Lung (tissue), 11 donors: ENCODE measurements at regions not wholly inside any gene's neighbourhood (a gene's known extent, or its start where the extent isn't known, plus 50 kb on each side); places are given as distances from the start of the nearest gene placed in this dataset.

ENCODE experiments used
- ATAC-seq: fragments of 200-7000 bp; cut with Tn5 transposase; one replicate; pipeline ENCODE4 v1.9.1; 2020; ENCODE audit warnings: moderate number of reproducible peaks; ENCODE audit not compliant: insufficient read depth, low FRiP score
- DNase-seq, 3 donors: peaks; one replicate each; pipeline ENCODE4 v3.0.0-alpha.2; 2013 to 2017
- H3K27ac ChIP-seq, 2 donors: one replicate each; pipeline ENCODE4 v1.5.1; 2013; ENCODE audit warnings: mild to moderate bottlenecking in 2 of 2, moderate library complexity in 2 of 2, control low read depth in 1 of 2, inconsistent platforms in 1 of 2, low read depth in 1 of 2, low read length in 1 of 2
- H3K27me3 ChIP-seq, 3 donors: one replicate each; pipeline ENCODE4 v1.5.1; 2013; ENCODE audit warnings: low read length in 2 of 3; ENCODE audit not compliant: control insufficient read depth in 3 of 3, insufficient read depth in 3 of 3
- H3K36me3 ChIP-seq, 4 donors: one replicate each; pipeline ENCODE4 v1.5.1; 2013; ENCODE audit warnings: low read length in 4 of 4, mild to moderate bottlenecking in 1 of 4, moderate library complexity in 1 of 4; ENCODE audit not compliant: control insufficient read depth in 4 of 4, insufficient read depth in 4 of 4
- H3K4me1 ChIP-seq, 5 donors: one replicate each; pipeline ENCODE4 v1.5.1; 2013; ENCODE audit warnings: low read length in 5 of 5, mild to moderate bottlenecking in 2 of 5, moderate library complexity in 1 of 5; ENCODE audit not compliant: control insufficient read depth in 5 of 5, insufficient read depth in 5 of 5
- H3K4me3 ChIP-seq: one replicate; pipeline ENCODE4 v1.5.1; 2013; ENCODE audit warnings: mild to moderate bottlenecking, control low read depth, moderate library complexity
- H3K9ac ChIP-seq, 2 donors: one replicate each; pipeline ENCODE4 v1.5.1; 2013; ENCODE audit warnings: low read length in 2 of 2, control low read depth in 1 of 2; ENCODE audit not compliant: insufficient read depth in 1 of 2
- H3K9me3 ChIP-seq, 4 donors: one replicate each; pipeline ENCODE4 v1.5.1; 2013; ENCODE audit warnings: low read length in 3 of 4, mild to moderate bottlenecking in 1 of 4, moderate library complexity in 1 of 4; ENCODE audit not compliant: control insufficient read depth in 4 of 4, insufficient read depth in 3 of 4
- CTCF ChIP-seq: IDR thresholded peaks from 2 replicates; pipeline ENCODE4 v1.5.1; 2012; ENCODE audit warnings: mild to moderate bottlenecking; ENCODE audit errors: control extremely low read depth, extremely low read depth
- WGBS, 2 donors: extraction: QIAGEN DNeasy Blood & Tissue Kit; methylation state at CpG; one replicate each; pipeline ENCODE4 v1.1.7; 2013; 5-methylcytosine and 5-hydroxymethylcytosine counted together
- donor health status: control.
- donor health status: control.
- donor health status: Bipolar disorder and iron deficiency.
- donor health status: healthy.
- donor health status: DM: yes; HTN: yes; CAD: no.

- Histone ChIP-seq H3K27me3 (no peaks in the 10 kb centered on the region), H3K9me3 (no peaks in the 10 kb centered on the region), H3K27ac (no peak overlapping the region), H3K9ac (no peak overlapping the region), H3K4me3 (no peak overlapping the region), H3K36me3 (no peaks in the 10 kb centered on the region), H3K4me1 (no peaks in the 10 kb centered on the region)
- ATAC-seq, result no peak
- no peak for TF ChIP-seq CTCF
- DNase-seq, result no peak
Measured at GRCh38 chr6:72457738-72458137, 164.1 kb upstream of the KCNQ5 start.

GRCh38 chr6:72458521-72458920 is 163.3 kb upstream of the KCNQ5 start:
- no peaks in the 10 kb centered on the region for H3K4me1 ChIP-seq
- no peak overlapping the region for H3K9ac ChIP-seq
- H3K4me3 ChIP-seq, result no peak overlapping the region
- no peaks in the 10 kb centered on the region for H3K36me3 ChIP-seq
- H3K9me3 ChIP-seq, result no peaks in the 10 kb centered on the region
- no peak for DNase-seq
- ATAC-seq, result no peak
- 93% methylated on average over 2 of the region's 2 CpGs for WGBS, 2 donors
- no peak overlapping the region for H3K27ac ChIP-seq
- no peaks in the 10 kb centered on the region for H3K27me3 ChIP-seq
- no peak for TF ChIP-seq CTCF

- no peak for TF ChIP-seq CTCF
- WGBS, 2 donors, result 50 to 52% methylated on average over 1 of the region's 1 CpG
- Histone ChIP-seq H3K9me3 (no peaks in the 10 kb centered on the region), H3K9ac (no peak overlapping the region), H3K36me3 (no peaks in the 10 kb centered on the region), H3K27ac (no peak overlapping the region), H3K4me1 (no peaks in the 10 kb centered on the region), H3K27me3 (no peaks in the 10 kb centered on the region), H3K4me3 (no peak overlapping the region)
- ATAC-seq (no peak), DNase-seq (no peak)
Measured at GRCh38 chr6:72461144-72461543, 160.7 kb upstream of the KCNQ5 start.

GRCh38 chr6:72464246-72464645 is 157.6 kb upstream of the KCNQ5 start:
- H3K9me3 ChIP-seq, result no peaks in the 10 kb centered on the region
- H3K27ac ChIP-seq, result no peak overlapping the region
- no peaks in the 10 kb centered on the region for H3K4me1 ChIP-seq
- no peaks in the 10 kb centered on the region for H3K36me3 ChIP-seq
- no peaks in the 10 kb centered on the region for H3K27me3 ChIP-seq
- no peak overlapping the region for H3K9ac ChIP-seq
- WGBS, 2 donors, result 73 to 75% methylated on average over 2 of the region's 2 CpGs
- no peak for TF ChIP-seq CTCF
- DNase-seq (no peak), ATAC-seq (no peak)
- no peak overlapping the region for H3K4me3 ChIP-seq
